ENCODE measurements at regions not wholly inside any gene's neighbourhood (a gene's known extent, or its start where the extent isn't known, plus 50 kb on each side); places are given as distances from the start of the nearest gene placed in this dataset.

- no peak overlapping the region for H3K27ac ChIP-seq
- TF ChIP-seq CTCF (conservative IDR thresholded peaks at IDR 0.05), result no peak
These were observed 499.1 kb upstream of the HS6ST1 start for GRCh38 chr2:128817813-128818212.

- no peak for TF ChIP-seq CTCF (conservative IDR thresholded peaks at IDR 0.05)
- no peak overlapping the region for H3K27ac ChIP-seq
These were observed 499.6 kb upstream of the HS6ST1 start for GRCh38 chr2:128818248-128818647.

- no peak for TF ChIP-seq CTCF (conservative IDR thresholded peaks at IDR 0.05)
- H3K27ac ChIP-seq, result no peak overlapping the region
These were observed 500.2 kb upstream of the HS6ST1 start for GRCh38 chr2:128818704-128819491.

GRCh38 chr2:128820452-128820851 lies 501.8 kb upstream of the HS6ST1 start:
- H3K27ac ChIP-seq, result no peak overlapping the region
- no peak for TF ChIP-seq CTCF (conservative IDR thresholded peaks at IDR 0.05)

GRCh38 chr2:128821010-128821409 lies 502.3 kb upstream of the HS6ST1 start:
- TF ChIP-seq CTCF (conservative IDR thresholded peaks at IDR 0.05), result no peak
- no peak overlapping the region for H3K27ac ChIP-seq

- no peak overlapping the region for H3K27ac ChIP-seq
- TF ChIP-seq CTCF (conservative IDR thresholded peaks at IDR 0.05), result no peak
These were observed 514.4 kb upstream of the HS6ST1 start for GRCh38 chr2:128832946-128833663.

- H3K27ac ChIP-seq, result no peak overlapping the region
- no peak for TF ChIP-seq CTCF (conservative IDR thresholded peaks at IDR 0.05)
These were observed 515.0 kb upstream of the HS6ST1 start for GRCh38 chr2:128833664-128834027.

Data from VCaP (cell line).